GM23338 (cell line): ENCODE measurements at regions not wholly inside any gene's neighbourhood (a gene's known extent, or its start where the extent isn't known, plus 50 kb on each side); places are given as distances from the start of the nearest gene placed in this dataset.

ENCODE experiments used
- ATAC-seq: fragments of 200-7000 bp; cut with Tn5 transposase; 3 replicates; pipeline ENCODE4 v1.9.1; 2020
- DNase-seq: peaks from one replicate; pipeline ENCODE4 v3.0.0-alpha.2; 2015; ENCODE audit warnings: low spot score
- H2AFZ ChIP-seq: fragments of 200-600 bp; sonication (generic); 2 replicates; pipeline ENCODE4 v1.8.0; 2016; ENCODE audit warnings: antibody characterized with exemption, mild to moderate bottlenecking, moderate library complexity
- H3F3A ChIP-seq: fragments of 200-600 bp; sonication (generic); replicated peaks from 2 replicates; pipeline ENCODE4 v1.8.0; 2017; ENCODE audit warnings: antibody characterized with exemption, mixed run types, low read depth
- H3K27ac ChIP-seq: fragments of 200-600 bp; sonication (generic); 2 replicates; pipeline ENCODE4 v1.6.1; 2016; ENCODE audit warnings: low read depth
- H3K27me3 ChIP-seq: fragments of 200-600 bp; sonication (generic); 2 replicates; pipeline ENCODE4 v1.8.0; 2016; ENCODE audit warnings: mild to moderate bottlenecking, mixed run types, moderate library complexity; ENCODE audit not compliant: insufficient read depth
- H3K36me3 ChIP-seq: fragments of 200-600 bp; sonication (generic); 2 replicates; pipeline ENCODE4 v1.8.0; 2016; ENCODE audit warnings: mild to moderate bottlenecking; ENCODE audit not compliant: insufficient read depth
- H3K4me1 ChIP-seq: fragments of 200-600 bp; sonication (generic); 2 replicates; pipeline ENCODE4 v1.8.0; 2016; ENCODE audit warnings: mild to moderate bottlenecking, moderate library complexity; ENCODE audit not compliant: insufficient read depth
- H3K4me2 ChIP-seq: fragments of 200-600 bp; sonication (generic); 2 replicates; pipeline ENCODE4 v1.7.1; 2017; ENCODE audit warnings: mixed run types
- H3K4me3 ChIP-seq: fragments of 200-600 bp; sonication (generic); 2 replicates; pipeline ENCODE4 v1.6.1; 2016; ENCODE audit warnings: mixed run types
- H3K79me2 ChIP-seq: fragments of 200-600 bp; sonication (generic); replicated peaks from 2 replicates; pipeline ENCODE4 v1.8.0; 2017; ENCODE audit warnings: mild to moderate bottlenecking; ENCODE audit not compliant: insufficient read depth
- H3K9me2 ChIP-seq: fragments of 200-600 bp; sonication (generic); 2 replicates; pipeline ENCODE4 v1.8.0; 2017; ENCODE audit not compliant: insufficient read depth
- H4K20me1 ChIP-seq: fragments of 200-600 bp; sonication (generic); replicated peaks from 2 replicates; pipeline ENCODE4 v1.8.0; 2017; ENCODE audit warnings: mild to moderate bottlenecking; ENCODE audit not compliant: insufficient read depth
- H3K27ac Mint-ChIP-seq: 2 replicates; pipeline ENCODE4 v1.8.0; 2020; ENCODE audit warnings: inconsistent platforms, mild to moderate bottlenecking, moderate library complexity, mixed read lengths
- H3K27me3 Mint-ChIP-seq: 3 replicates; pipeline ENCODE4 v1.8.0; 2022; ENCODE audit warnings: low read depth, mild to moderate bottlenecking, moderate library complexity, mixed read lengths, inconsistent platforms; ENCODE audit not compliant: insufficient read depth, poor library complexity
- H3K36me3 Mint-ChIP-seq: 3 replicates; pipeline ENCODE4 v1.8.0; 2021; ENCODE audit warnings: low read depth, mild to moderate bottlenecking, inconsistent platforms, moderate library complexity, mixed read lengths
- H3K4me1 Mint-ChIP-seq: 3 replicates; pipeline ENCODE4 v1.8.0; 2020; ENCODE audit warnings: mild to moderate bottlenecking, inconsistent platforms, mixed read lengths
- H3K4me3 Mint-ChIP-seq: 3 replicates; pipeline ENCODE4 v1.8.0; 2021; ENCODE audit warnings: moderate library complexity, mild to moderate bottlenecking, inconsistent platforms, mixed read lengths
- H3K9me3 Mint-ChIP-seq: 3 replicates; pipeline ENCODE4 v1.8.0; 2020; ENCODE audit warnings: moderate library complexity, mild to moderate bottlenecking, inconsistent platforms, mixed read lengths
- EZH2 ChIP-seq: fragments of 200-600 bp; sonication (generic); IDR thresholded peaks from one replicate; pipeline ENCODE4 v1.8.0; 2017; ENCODE audit warnings: antibody characterized with exemption, mild to moderate bottlenecking, low read depth; ENCODE audit not compliant: unreplicated experiment
- JUNB ChIP-seq: IDR thresholded peaks from one replicate; pipeline ENCODE4 v1.6.1; 2016; ENCODE audit warnings: antibody characterized with exemption; ENCODE audit not compliant: unreplicated experiment
- STAT1 ChIP-seq: IDR thresholded peaks from one replicate; pipeline ENCODE4 v1.6.1; 2016; ENCODE audit warnings: antibody characterized with exemption; ENCODE audit not compliant: unreplicated experiment
- ZNF114 ChIP-seq: fragments of 250-450 bp; sonication (Bioruptor Pico); IDR thresholded peaks from 2 replicates; pipeline ENCODE4 v1.5.0; 2020; ENCODE audit warnings: mild to moderate bottlenecking, moderate library complexity
- ZNF331 ChIP-seq: fragments of 250-450 bp; sonication (Bioruptor Pico); IDR thresholded peaks from 2 replicates; pipeline ENCODE4 v1.5.0; 2020; ENCODE audit warnings: low read depth, mild to moderate bottlenecking, moderate library complexity
- TF ChIP-seq, protein P1 (sequence below): IDR thresholded peaks from 2 replicates; pipeline ENCODE4 v1.6.1; 2016; ENCODE audit warnings: antibody characterized with exemption
- TF ChIP-seq, protein P2 (sequence below): fragments of 250-450 bp; sonication (Bioruptor Pico); IDR thresholded peaks from 2 replicates; pipeline ENCODE4 v1.5.0; 2020; ENCODE audit warnings: mild to moderate bottlenecking, moderate library complexity
- TF ChIP-seq, protein P3 (sequence below), 2 experiments: fragments of 200-600 bp in 1 of 2; sonication (generic) in 1 of 2; conservative IDR thresholded peaks; 2 replicates each; pipeline versions ENCODE4 v1.5.1 to v1.6.1; 2016 to 2017; ENCODE audit warnings: antibody characterized with exemption in 2 of 2, low read depth in 2 of 2, mild to moderate bottlenecking in 2 of 2, moderate library complexity in 1 of 2
- TF ChIP-seq, protein P4 (sequence below): IDR thresholded peaks from one replicate; pipeline ENCODE4 v1.6.1; 2018; ENCODE audit warnings: antibody characterized with exemption; ENCODE audit not compliant: unreplicated experiment

DNA sequence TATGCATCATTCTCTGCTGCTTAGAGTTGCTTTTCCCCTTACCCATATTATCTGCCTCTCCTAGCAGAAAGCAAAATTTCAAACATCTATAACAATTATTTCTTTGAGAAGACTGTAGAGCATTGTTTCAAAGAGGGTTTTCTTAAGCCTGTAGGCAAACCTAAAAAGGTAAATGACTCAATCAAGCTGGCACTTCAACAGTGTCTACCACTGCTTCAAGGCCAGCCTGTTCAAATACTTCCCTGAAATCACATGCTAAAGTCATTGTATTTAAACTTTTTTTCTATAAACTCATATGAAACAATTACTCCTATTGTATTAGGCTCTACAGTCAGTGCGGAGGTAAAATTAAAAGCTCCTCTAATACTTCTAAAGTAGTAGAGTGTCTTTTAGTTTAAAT is 87.1 kb downstream of the OGFRL1 start:
- Histone ChIP-seq H3K79me2 (no peaks in the 10 kb centered on the region), H3K36me3 (no peaks in the 10 kb centered on the region), H3K4me1 (no peaks in the 10 kb centered on the region), H4K20me1 (no peaks in the 10 kb centered on the region), H3K9me2 (no peaks in the 10 kb centered on the region; the same call in 1 of the 2 replicates), H3K27ac (no peak overlapping the region), H3F3A (no peaks in the 10 kb centered on the region), H3K4me3 (no peak overlapping the region), H2AFZ (no peak overlapping the region), H3K27me3 (no peaks in the 10 kb centered on the region), H3K4me2 (no peak overlapping the region)
- ATAC-seq (no peak), DNase-seq (no peak)
- H3K27ac Mint-ChIP-seq: no peak overlapping the region
- H3K36me3 Mint-ChIP-seq: peaks cover 4% of the 10 kb centered on the region; the same call in 1 of the 3 replicates
- no peaks in the 10 kb centered on the region for H3K27me3 Mint-ChIP-seq
- no peaks in the 10 kb centered on the region for H3K4me1 Mint-ChIP-seq
- no peak overlapping the region for H3K4me3 Mint-ChIP-seq
- no peak for TF ChIP-seq JUNB
- no peak for TF ChIP-seq EZH2
- no peak for TF ChIP-seq STAT1
- no peak for TF ChIP-seq ZNF331
- TF ChIP-seq, protein P1, sequence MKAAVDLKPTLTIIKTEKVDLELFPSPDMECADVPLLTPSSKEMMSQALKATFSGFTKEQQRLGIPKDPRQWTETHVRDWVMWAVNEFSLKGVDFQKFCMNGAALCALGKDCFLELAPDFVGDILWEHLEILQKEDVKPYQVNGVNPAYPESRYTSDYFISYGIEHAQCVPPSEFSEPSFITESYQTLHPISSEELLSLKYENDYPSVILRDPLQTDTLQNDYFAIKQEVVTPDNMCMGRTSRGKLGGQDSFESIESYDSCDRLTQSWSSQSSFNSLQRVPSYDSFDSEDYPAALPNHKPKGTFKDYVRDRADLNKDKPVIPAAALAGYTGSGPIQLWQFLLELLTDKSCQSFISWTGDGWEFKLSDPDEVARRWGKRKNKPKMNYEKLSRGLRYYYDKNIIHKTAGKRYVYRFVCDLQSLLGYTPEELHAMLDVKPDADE: no peak
- TF ChIP-seq ZNF114 (CRISPR knock-in tag): no peak
- TF ChIP-seq, protein P2, sequence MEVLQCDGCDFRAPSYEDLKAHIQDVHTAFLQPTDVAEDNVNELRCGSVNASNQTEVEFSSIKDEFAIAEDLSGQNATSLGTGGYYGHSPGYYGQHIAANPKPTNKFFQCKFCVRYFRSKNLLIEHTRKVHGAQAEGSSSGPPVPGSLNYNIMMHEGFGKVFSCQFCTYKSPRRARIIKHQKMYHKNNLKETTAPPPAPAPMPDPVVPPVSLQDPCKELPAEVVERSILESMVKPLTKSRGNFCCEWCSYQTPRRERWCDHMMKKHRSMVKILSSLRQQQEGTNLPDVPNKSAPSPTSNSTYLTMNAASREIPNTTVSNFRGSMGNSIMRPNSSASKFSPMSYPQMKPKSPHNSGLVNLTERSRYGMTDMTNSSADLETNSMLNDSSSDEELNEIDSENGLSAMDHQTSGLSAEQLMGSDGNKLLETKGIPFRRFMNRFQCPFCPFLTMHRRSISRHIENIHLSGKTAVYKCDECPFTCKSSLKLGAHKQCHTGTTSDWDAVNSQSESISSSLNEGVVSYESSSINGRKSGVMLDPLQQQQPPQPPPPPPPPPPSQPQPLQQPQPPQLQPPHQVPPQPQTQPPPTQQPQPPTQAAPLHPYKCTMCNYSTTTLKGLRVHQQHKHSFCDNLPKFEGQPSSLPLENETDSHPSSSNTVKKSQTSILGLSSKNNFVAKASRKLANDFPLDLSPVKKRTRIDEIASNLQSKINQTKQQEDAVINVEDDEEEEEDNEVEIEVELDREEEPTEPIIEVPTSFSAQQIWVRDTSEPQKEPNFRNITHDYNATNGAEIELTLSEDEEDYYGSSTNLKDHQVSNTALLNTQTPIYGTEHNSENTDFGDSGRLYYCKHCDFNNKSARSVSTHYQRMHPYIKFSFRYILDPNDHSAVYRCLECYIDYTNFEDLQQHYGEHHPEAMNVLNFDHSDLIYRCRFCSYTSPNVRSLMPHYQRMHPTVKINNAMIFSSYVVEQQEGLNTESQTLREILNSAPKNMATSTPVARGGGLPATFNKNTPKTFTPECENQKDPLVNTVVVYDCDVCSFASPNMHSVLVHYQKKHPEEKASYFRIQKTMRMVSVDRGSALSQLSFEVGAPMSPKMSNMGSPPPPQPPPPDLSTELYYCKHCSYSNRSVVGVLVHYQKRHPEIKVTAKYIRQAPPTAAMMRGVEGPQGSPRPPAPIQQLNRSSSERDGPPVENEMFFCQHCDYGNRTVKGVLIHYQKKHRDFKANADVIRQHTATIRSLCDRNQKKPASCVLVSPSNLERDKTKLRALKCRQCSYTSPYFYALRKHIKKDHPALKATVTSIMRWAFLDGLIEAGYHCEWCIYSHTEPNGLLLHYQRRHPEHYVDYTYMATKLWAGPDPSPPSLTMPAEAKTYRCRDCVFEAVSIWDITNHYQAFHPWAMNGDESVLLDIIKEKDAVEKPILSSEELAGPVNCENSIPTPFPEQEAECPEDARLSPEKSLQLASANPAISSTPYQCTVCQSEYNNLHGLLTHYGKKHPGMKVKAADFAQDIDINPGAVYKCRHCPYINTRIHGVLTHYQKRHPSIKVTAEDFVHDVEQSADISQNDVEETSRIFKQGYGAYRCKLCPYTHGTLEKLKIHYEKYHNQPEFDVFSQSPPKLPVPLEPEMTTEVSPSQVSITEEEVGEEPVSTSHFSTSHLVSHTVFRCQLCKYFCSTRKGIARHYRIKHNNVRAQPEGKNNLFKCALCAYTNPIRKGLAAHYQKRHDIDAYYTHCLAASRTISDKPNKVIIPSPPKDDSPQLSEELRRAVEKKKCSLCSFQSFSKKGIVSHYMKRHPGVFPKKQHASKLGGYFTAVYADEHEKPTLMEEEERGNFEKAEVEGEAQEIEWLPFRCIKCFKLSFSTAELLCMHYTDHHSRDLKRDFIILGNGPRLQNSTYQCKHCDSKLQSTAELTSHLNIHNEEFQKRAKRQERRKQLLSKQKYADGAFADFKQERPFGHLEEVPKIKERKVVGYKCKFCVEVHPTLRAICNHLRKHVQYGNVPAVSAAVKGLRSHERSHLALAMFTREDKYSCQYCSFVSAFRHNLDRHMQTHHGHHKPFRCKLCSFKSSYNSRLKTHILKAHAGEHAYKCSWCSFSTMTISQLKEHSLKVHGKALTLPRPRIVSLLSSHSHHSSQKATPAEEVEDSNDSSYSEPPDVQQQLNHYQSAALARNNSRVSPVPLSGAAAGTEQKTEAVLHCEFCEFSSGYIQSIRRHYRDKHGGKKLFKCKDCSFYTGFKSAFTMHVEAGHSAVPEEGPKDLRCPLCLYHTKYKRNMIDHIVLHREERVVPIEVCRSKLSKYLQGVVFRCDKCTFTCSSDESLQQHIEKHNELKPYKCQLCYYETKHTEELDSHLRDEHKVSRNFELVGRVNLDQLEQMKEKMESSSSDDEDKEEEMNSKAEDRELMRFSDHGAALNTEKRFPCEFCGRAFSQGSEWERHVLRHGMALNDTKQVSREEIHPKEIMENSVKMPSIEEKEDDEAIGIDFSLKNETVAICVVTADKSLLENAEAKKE (CRISPR knock-in tag): no peak
- TF ChIP-seq, protein P3, sequence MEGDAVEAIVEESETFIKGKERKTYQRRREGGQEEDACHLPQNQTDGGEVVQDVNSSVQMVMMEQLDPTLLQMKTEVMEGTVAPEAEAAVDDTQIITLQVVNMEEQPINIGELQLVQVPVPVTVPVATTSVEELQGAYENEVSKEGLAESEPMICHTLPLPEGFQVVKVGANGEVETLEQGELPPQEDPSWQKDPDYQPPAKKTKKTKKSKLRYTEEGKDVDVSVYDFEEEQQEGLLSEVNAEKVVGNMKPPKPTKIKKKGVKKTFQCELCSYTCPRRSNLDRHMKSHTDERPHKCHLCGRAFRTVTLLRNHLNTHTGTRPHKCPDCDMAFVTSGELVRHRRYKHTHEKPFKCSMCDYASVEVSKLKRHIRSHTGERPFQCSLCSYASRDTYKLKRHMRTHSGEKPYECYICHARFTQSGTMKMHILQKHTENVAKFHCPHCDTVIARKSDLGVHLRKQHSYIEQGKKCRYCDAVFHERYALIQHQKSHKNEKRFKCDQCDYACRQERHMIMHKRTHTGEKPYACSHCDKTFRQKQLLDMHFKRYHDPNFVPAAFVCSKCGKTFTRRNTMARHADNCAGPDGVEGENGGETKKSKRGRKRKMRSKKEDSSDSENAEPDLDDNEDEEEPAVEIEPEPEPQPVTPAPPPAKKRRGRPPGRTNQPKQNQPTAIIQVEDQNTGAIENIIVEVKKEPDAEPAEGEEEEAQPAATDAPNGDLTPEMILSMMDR (conservative IDR thresholded peaks at IDR 0.05; ENCODE audit: low read depth in 2 of 2): no peak
- TF ChIP-seq, protein P4, sequence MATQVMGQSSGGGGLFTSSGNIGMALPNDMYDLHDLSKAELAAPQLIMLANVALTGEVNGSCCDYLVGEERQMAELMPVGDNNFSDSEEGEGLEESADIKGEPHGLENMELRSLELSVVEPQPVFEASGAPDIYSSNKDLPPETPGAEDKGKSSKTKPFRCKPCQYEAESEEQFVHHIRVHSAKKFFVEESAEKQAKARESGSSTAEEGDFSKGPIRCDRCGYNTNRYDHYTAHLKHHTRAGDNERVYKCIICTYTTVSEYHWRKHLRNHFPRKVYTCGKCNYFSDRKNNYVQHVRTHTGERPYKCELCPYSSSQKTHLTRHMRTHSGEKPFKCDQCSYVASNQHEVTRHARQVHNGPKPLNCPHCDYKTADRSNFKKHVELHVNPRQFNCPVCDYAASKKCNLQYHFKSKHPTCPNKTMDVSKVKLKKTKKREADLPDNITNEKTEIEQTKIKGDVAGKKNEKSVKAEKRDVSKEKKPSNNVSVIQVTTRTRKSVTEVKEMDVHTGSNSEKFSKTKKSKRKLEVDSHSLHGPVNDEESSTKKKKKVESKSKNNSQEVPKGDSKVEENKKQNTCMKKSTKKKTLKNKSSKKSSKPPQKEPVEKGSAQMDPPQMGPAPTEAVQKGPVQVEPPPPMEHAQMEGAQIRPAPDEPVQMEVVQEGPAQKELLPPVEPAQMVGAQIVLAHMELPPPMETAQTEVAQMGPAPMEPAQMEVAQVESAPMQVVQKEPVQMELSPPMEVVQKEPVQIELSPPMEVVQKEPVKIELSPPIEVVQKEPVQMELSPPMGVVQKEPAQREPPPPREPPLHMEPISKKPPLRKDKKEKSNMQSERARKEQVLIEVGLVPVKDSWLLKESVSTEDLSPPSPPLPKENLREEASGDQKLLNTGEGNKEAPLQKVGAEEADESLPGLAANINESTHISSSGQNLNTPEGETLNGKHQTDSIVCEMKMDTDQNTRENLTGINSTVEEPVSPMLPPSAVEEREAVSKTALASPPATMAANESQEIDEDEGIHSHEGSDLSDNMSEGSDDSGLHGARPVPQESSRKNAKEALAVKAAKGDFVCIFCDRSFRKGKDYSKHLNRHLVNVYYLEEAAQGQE: no peak
- H3K9me3 Mint-ChIP-seq: peaks cover 4% of the 10 kb centered on the region; the same call in 2 of the 3 replicates
